Erythroblast (primary cell): ENCODE measurements at regions not wholly inside any gene's neighbourhood (a gene's known extent, or its start where the extent isn't known, plus 50 kb on each side); places are given as distances from the start of the nearest gene placed in this dataset.

Experiments
- GATA1 ChIP-seq: IDR thresholded peaks from 2 replicates; pipeline ENCODE4 v1.6.1; 2011; ENCODE audit warnings: low read depth, mild to moderate bottlenecking, control low read depth, low read length, moderate library complexity
- POLR2A ChIP-seq: IDR thresholded peaks from 2 replicates; pipeline ENCODE4 v1.6.1; 2011; ENCODE audit warnings: mild to moderate bottlenecking, low read length

DNA sequence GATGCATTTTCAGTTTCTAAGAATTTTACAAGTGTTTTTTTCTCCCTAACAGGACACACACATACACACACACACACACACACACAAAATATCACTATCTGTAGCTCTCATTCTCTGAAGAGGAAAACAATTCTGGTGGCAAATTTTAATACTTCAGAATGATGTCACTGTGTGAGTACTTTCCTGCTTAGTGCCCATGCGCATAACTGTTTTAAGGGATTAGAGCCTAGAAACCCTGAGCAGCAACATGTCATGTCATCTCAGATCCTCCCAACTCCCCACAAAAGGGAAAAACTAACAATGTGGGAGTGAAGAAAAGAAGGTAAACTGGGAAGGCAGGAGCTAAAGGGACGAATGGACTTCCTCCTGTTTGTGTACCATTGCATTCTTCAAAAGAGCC, 401.2 kb downstream of the SPRY2 start:
- no peak for TF ChIP-seq POLR2A
- TF ChIP-seq GATA1, result no peak
